ENCODE measurements at regions not wholly inside any gene's neighbourhood (a gene's known extent, or its start where the extent isn't known, plus 50 kb on each side); places are given as distances from the start of the nearest gene placed in this dataset.

GRCh38 chr17:63126607-63127006, 160.6 kb downstream of the TANC2 start:
- Histone ChIP-seq H2BK120ac (ENCODE audit: low read depth, low read length, poor library complexity, severe bottlenecking) (no peak overlapping the region), H3K18ac (ENCODE audit: insufficient read length, low read depth, low read length) (no peak overlapping the region), H3K4ac (ENCODE audit: low read depth, low read length) (no peak overlapping the region), H3K9ac (ENCODE audit: extremely low read depth, insufficient read length, low read length) (no peak overlapping the region), H3K79me2 (ENCODE audit: insufficient read depth, low read length) (no peaks in the 10 kb centered on the region), H3K23ac (ENCODE audit: insufficient read length, low read depth, low read length) (no peak overlapping the region), H3K27me3 (ENCODE audit: insufficient read depth, low read length) (no peaks in the 10 kb centered on the region), H3K14ac (ENCODE audit: insufficient read depth, low read length) (no peak overlapping the region), H4K91ac (ENCODE audit: insufficient read length, low read depth, low read length) (no peak overlapping the region), H3K27ac (ENCODE audit: insufficient read length, low read depth, low read length) (no peak overlapping the region), H3K4me2 (ENCODE audit: insufficient read depth, insufficient read length, low read length) (no peak overlapping the region), H4K8ac (replicated peaks; ENCODE audit: insufficient read length, low read depth, low read length) (no peak overlapping the region), H2BK15ac (ENCODE audit: low read depth, low read length) (no peak overlapping the region), H2BK12ac (ENCODE audit: insufficient read length, low read depth, low read length) (no peak overlapping the region), H2AFZ (ENCODE audit: low read length) (no peak overlapping the region), H2AK5ac (ENCODE audit: insufficient read length, low read length) (no peak overlapping the region), H4K5ac (ENCODE audit: insufficient read length, low read depth, low read length) (no peak overlapping the region), H2BK20ac (ENCODE audit: low read depth, low read length, poor library complexity, severe bottlenecking) (no peak overlapping the region), H3K4me1 (ENCODE audit: insufficient read depth, low read length) (no peaks in the 10 kb centered on the region), H2BK5ac (ENCODE audit: insufficient read length, low read length) (no peak overlapping the region), H3K56ac (ENCODE audit: insufficient read length, low read depth, low read length) (no peak overlapping the region), H3K79me1 (ENCODE audit: insufficient read depth, low read depth, low read length, poor library complexity, severe bottlenecking) (no peaks in the 10 kb centered on the region), H3K23me2 (ENCODE audit: insufficient read length, low read depth, low read length, poor library complexity, severe bottlenecking) (no peaks in the 10 kb centered on the region), H3T11ph (ENCODE audit: low read length) (no peak overlapping the region), H3K9me3 (ENCODE audit: control insufficient read depth, low read depth, low read length) (no peaks in the 10 kb centered on the region), H4K20me1 (ENCODE audit: control insufficient read depth, insufficient read depth, insufficient read length) (no peaks in the 10 kb centered on the region)
- TF ChIP-seq, protein P1, sequence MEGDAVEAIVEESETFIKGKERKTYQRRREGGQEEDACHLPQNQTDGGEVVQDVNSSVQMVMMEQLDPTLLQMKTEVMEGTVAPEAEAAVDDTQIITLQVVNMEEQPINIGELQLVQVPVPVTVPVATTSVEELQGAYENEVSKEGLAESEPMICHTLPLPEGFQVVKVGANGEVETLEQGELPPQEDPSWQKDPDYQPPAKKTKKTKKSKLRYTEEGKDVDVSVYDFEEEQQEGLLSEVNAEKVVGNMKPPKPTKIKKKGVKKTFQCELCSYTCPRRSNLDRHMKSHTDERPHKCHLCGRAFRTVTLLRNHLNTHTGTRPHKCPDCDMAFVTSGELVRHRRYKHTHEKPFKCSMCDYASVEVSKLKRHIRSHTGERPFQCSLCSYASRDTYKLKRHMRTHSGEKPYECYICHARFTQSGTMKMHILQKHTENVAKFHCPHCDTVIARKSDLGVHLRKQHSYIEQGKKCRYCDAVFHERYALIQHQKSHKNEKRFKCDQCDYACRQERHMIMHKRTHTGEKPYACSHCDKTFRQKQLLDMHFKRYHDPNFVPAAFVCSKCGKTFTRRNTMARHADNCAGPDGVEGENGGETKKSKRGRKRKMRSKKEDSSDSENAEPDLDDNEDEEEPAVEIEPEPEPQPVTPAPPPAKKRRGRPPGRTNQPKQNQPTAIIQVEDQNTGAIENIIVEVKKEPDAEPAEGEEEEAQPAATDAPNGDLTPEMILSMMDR (conservative IDR thresholded peaks at IDR 0.05), result no peak
- H3K4me3 Mint-ChIP-seq, result no peak overlapping the region
- no CpG with 5 or more reads among the region's 3 CpGs for WGBS (ENCODE audit: extremely low coverage, insufficient read length, low lambda C conversion rate)
- no peaks in the 10 kb centered on the region for H3K27me3 Mint-ChIP-seq (ENCODE audit: low read depth)
- no peaks in the 10 kb centered on the region for H3K36me3 Mint-ChIP-seq (ENCODE audit: insufficient read depth in 1 of 3, low read depth in 3 of 3)
- H3K27ac Mint-ChIP-seq, result no peak overlapping the region
- peaks cover 10 to 19% of the 10 kb centered on the region in 2 experiments for H3K4me1 Mint-ChIP-seq
- H3K9me3 Mint-ChIP-seq, result no peaks in the 10 kb centered on the region
- DNase-seq, result no peak
